ENCODE measurements at regions not wholly inside any gene's neighbourhood (a gene's known extent, or its start where the extent isn't known, plus 50 kb on each side); places are given as distances from the start of the nearest gene placed in this dataset.

DNA sequence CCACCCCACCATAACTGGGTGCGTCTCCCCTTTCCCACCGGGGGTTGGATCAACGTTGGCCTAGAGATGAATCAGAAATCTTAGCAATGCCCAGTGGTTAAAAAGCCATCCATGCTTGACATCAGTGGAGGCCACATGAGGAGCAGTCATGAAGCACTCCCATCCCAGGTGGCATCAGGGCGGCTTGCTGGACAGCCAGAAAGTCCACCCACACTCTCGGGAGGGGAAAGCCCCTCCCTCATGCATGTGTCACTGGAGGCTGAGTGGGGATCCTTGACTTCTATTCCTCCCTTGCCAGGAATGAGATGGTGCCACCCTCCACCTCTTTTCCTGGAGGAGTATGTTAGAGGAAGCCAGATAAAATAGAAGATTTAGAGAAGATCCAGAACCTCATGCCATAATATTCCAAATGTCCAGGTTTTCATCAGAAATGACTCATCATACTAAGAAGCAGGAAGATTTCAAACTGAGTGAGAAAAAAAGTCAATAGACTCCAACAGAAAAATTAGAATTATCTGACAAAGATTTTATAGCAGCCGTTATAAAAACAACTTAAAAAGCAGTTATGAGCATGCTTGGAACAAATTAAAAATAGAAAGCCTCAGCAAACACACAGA is 507.1 kb upstream of the ID2 start:
- no peaks in the 10 kb centered on the region for H3K27me3 Mint-ChIP-seq
- H3K4me1 Mint-ChIP-seq (ENCODE audit: low read depth): peaks cover 2% of the 10 kb centered on the region
- no peak overlapping the region for H3K4me3 Mint-ChIP-seq
- no peaks in the 10 kb centered on the region for H3K36me3 Mint-ChIP-seq (ENCODE audit: low read depth)
- DNase-seq: no peak
- H3K27ac Mint-ChIP-seq: no peak overlapping the region
- H3K9me3 Mint-ChIP-seq: peaks cover 4% of the 10 kb centered on the region

DNA sequence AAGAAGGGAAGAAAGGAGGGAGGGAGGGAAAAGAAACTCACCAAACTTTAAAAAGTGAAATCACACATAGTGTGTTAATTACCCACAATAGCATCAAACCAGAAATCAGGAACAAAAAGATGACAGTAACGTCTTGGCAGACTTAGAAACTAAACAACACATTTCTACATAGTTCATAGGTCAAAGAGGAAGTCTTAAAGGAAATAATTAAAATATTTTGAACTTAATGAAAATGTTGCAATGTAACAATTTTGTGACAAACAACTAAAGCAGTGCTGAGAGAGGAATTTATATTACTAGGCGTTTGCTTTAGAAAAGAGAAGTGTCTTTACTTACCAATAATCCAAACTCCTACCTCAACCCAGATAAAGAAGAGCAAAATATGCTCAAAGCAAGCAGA is 505.0 kb upstream of the ID2 start:
- no peaks in the 10 kb centered on the region for H3K27me3 Mint-ChIP-seq
- H3K4me3 Mint-ChIP-seq: no peak overlapping the region
- H3K36me3 Mint-ChIP-seq (ENCODE audit: low read depth): no peaks in the 10 kb centered on the region
- DNase-seq: no peak
- H3K4me1 Mint-ChIP-seq (ENCODE audit: low read depth): no peaks in the 10 kb centered on the region
- peaks cover 8% of the 10 kb centered on the region for H3K9me3 Mint-ChIP-seq
- no peak overlapping the region for H3K27ac Mint-ChIP-seq

DNA sequence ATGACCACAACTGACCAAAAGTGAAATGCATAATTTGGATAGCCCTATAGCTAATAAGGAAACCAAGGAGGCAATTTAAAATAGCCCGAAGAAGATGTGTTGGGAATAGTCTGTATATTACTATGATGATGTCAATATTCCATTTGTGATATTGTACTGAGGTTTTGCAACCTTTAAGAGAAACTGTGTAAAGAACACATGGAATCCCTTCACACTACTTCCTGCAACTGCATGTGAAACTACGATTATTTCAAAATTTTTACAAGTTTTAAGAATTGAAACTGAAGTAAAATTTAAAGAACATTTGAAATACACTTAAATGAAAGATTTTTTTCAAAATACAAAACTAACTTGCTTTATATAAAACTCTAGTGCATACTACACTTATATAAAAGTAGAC is 504.3 kb upstream of the ID2 start:
- Mint-ChIP-seq H3K27me3 (no peaks in the 10 kb centered on the region), H3K27ac (no peak overlapping the region), H3K36me3 (ENCODE audit: low read depth) (no peaks in the 10 kb centered on the region), H3K4me3 (no peak overlapping the region), H3K4me1 (ENCODE audit: low read depth) (no peaks in the 10 kb centered on the region), H3K9me3 (peaks cover 8% of the 10 kb centered on the region)
- DNase-seq: no peak

DNA sequence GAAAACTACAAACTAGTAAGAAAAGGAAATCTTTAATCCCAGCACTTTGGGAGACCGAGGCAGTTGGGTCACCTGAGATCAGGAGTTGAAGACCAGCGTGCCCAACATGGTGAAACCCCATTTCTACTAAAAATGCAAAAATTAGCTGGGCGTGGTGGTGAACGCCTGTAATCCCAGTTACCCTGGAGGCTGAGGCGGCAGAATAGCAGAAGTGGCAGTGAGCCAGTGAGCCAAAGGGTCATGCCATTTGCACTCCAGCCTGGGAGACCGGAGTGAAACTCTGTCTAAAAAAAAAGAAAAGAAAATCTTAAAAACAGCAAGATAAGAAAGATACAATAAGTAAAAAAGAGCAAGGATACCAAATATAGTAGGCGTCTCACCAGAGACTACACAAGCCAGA is 502.9 kb upstream of the ID2 start:
- DNase-seq: no peak
- Mint-ChIP-seq H3K4me1 (ENCODE audit: low read depth) (no peaks in the 10 kb centered on the region), H3K27ac (no peak overlapping the region), H3K4me3 (no peak overlapping the region), H3K27me3 (no peaks in the 10 kb centered on the region), H3K9me3 (peaks cover 8% of the 10 kb centered on the region), H3K36me3 (ENCODE audit: low read depth) (no peaks in the 10 kb centered on the region)

DNA sequence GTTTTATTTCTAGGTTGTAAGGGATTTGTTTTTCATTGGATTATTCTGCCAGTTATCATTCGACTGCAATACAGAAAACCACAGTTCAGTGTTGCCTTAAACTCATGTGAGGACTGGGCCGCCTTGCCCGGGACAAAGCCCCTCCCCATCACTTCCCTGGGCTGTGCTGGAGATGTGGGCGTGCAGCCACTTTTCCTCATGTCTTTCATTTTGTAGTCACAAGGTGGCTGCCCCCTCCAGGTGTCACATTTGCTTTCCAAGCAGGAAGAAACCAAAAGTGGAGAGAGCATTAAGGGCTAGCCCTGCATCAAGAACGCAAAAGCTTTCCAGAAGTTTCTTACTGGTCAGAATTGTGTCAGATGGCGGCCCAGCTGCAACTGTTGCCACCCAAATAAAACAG is 492.5 kb upstream of the ID2 start:
- H3K27ac Mint-ChIP-seq: no peak overlapping the region
- no peaks in the 10 kb centered on the region for H3K4me1 Mint-ChIP-seq (ENCODE audit: low read depth)
- H3K4me3 Mint-ChIP-seq: no peak overlapping the region
- H3K36me3 Mint-ChIP-seq (ENCODE audit: low read depth): no peaks in the 10 kb centered on the region
- no peaks in the 10 kb centered on the region for H3K9me3 Mint-ChIP-seq
- DNase-seq: no peak
- H3K27me3 Mint-ChIP-seq: no peaks in the 10 kb centered on the region

DNA sequence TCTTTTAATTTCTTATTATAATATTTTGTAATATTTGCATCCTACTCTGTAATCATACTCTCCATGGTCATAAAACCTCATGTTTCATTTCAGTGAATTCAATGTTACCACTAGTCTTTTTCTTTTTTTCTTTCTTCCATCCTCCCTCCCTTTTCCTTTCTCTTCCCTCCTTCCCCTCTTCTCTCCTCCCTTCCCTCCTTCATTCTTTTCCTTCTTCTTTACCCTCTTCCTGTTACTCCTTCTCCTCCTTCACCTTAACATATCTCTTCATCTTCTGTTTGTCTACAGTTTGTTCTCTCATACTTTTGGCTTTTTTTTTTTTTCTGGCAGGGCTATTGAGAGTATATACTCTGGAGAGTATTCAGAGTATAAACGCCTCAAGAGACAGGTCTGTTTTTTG is 491.6 kb upstream of the ID2 start:
- H3K27ac Mint-ChIP-seq: no peak overlapping the region
- H3K9me3 Mint-ChIP-seq: no peaks in the 10 kb centered on the region
- no peaks in the 10 kb centered on the region for H3K36me3 Mint-ChIP-seq (ENCODE audit: low read depth)
- H3K4me1 Mint-ChIP-seq (ENCODE audit: low read depth): no peaks in the 10 kb centered on the region
- H3K27me3 Mint-ChIP-seq: no peaks in the 10 kb centered on the region
- no peak overlapping the region for H3K4me3 Mint-ChIP-seq
- DNase-seq: no peak

DNA sequence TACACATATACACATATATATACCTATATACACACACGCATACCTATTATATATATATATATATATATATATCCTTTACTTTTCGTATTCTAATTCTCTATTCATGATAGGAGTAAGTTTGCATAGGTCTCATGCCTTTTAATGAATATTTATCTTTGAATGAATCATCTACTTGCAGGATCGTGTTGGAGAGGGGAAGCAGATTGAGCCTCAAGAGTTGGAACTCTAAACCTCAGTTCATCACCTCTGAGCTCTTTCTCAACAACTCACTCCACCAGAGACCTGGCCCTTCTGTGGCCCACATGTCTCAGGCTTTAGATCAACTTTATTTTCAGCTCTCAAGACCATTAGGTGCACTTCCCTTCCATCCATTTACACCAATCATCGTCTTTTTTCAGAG is 490.4 kb upstream of the ID2 start:
- no peaks in the 10 kb centered on the region for H3K9me3 Mint-ChIP-seq
- H3K27ac Mint-ChIP-seq: no peak overlapping the region
- no peaks in the 10 kb centered on the region for H3K36me3 Mint-ChIP-seq (ENCODE audit: low read depth)
- H3K4me1 Mint-ChIP-seq (ENCODE audit: low read depth): no peaks in the 10 kb centered on the region
- DNase-seq: no peak
- H3K4me3 Mint-ChIP-seq: no peak overlapping the region
- no peaks in the 10 kb centered on the region for H3K27me3 Mint-ChIP-seq

DNA sequence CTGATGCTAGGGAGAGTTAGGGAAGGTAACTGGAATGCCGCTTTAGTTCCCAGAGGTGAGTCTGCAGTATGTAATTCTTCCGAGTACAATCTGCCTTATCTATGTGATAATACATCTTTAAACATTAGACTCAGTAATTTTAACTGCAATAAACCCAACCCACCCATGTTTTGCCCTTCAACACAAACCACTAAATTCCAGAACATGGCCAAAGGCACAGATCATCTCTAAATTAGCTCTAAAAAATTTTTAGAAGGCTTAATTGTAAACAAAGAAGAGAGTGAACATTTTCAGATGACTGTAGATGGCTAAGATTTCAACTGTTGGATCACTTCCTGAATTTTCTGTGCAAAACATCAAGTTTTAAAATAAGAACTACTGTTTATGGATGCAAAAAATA is 488.7 kb upstream of the ID2 start:
- no peaks in the 10 kb centered on the region for H3K4me1 Mint-ChIP-seq (ENCODE audit: low read depth)
- H3K27ac Mint-ChIP-seq: no peak overlapping the region
- no peak for DNase-seq
- H3K4me3 Mint-ChIP-seq: no peak overlapping the region
- no peaks in the 10 kb centered on the region for H3K27me3 Mint-ChIP-seq
- H3K9me3 Mint-ChIP-seq: no peaks in the 10 kb centered on the region
- H3K36me3 Mint-ChIP-seq (ENCODE audit: low read depth): no peaks in the 10 kb centered on the region

DNA sequence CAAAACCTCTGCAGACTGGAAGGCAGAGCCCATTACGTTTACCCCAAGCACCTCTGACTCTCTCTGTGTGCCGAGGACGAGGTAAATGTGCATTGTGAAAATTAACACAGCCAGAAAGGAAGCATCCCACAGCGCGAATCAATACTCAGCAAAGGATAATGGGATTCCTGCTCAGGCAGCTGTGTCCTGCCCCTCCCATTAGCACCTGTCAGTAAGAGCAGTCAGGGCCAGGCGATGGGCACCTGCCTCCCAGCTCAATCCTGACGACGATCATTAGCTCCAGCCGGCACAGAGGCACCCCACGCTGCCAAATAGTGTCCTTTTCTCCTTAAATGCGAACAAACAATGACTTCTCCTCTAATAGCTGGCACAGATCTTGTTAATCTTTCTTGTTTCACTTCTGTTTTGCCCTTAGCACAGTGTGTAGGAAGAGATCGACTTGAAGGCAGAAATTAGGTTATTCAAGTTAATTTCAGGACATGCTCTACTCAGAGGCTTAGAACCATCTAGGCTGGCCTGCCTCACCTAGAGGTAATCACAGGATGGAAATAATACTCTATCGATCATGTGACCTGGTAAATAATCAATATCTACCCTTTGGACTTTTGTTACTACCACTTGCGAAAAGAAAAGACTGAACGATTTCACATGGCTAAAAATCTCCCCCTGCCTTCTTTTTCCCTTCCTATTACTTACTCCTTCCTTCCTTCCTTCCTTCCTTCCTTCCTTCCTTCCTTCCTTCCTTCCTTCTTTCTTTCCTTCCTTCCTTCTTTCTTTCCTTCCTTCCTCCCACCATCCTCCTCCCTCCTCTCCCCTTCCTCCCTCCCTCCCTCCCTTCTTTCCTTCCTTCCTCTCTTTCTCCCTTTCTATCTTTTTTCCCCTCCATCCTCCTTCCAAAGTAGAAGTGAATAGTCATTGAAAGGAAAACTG is 487.9 kb upstream of the ID2 start:
- no peak overlapping the region for H3K27ac Mint-ChIP-seq
- H3K4me3 Mint-ChIP-seq: no peak overlapping the region
- DNase-seq: no peak
- H3K27me3 Mint-ChIP-seq: no peaks in the 10 kb centered on the region
- no peaks in the 10 kb centered on the region for H3K4me1 Mint-ChIP-seq (ENCODE audit: low read depth)
- H3K36me3 Mint-ChIP-seq (ENCODE audit: low read depth): no peaks in the 10 kb centered on the region
- H3K9me3 Mint-ChIP-seq: no peaks in the 10 kb centered on the region

DNA sequence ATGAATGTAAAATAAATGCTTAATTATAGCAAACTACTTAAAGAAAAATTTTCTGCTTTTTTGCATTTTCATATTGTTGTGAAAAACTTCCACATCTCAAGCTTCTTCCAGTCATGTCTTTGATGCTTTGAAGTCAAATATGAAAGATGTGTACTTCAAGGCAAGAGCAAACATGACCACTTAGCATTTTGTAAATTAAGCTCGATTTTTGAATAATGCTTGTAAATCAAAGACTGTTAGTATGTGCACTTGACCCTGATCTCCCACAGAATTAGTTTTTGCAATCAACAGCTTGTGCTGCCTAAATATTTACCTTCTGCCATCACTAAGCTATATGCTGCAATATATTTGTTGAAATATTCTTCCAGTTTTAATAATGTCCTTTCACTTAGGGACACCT is 486.1 kb upstream of the ID2 start:
- Mint-ChIP-seq H3K36me3 (ENCODE audit: low read depth) (no peaks in the 10 kb centered on the region), H3K4me1 (ENCODE audit: low read depth) (no peaks in the 10 kb centered on the region), H3K27me3 (peaks cover 5% of the 10 kb centered on the region), H3K27ac (no peak overlapping the region), H3K9me3 (peaks cover 5% of the 10 kb centered on the region), H3K4me3 (no peak overlapping the region)
- DNase-seq: no peak

DNA sequence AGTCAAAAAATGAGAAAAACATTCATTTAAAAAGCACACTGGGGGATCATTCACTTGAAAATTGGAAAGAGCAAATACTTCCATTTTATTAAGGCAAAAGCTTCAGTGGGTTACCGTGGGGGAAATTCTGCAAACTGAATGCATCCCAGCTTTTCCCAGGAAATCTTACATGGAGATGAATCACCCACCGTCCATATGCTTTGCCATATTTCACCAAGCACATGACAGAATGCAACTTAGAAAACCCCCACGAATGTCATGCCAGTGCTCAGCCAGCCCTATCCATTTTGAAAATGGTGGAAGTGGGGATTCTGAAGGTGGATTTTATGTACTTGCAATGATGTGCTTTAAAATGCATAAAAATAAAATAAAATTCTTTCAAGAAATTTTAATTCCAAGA is 485.5 kb upstream of the ID2 start:
- Mint-ChIP-seq H3K9me3 (peaks cover 5% of the 10 kb centered on the region), H3K27ac (no peak overlapping the region), H3K27me3 (peaks cover 5% of the 10 kb centered on the region), H3K36me3 (ENCODE audit: low read depth) (no peaks in the 10 kb centered on the region), H3K4me1 (ENCODE audit: low read depth) (no peaks in the 10 kb centered on the region), H3K4me3 (no peak overlapping the region)
- DNase-seq: no peak

DNA sequence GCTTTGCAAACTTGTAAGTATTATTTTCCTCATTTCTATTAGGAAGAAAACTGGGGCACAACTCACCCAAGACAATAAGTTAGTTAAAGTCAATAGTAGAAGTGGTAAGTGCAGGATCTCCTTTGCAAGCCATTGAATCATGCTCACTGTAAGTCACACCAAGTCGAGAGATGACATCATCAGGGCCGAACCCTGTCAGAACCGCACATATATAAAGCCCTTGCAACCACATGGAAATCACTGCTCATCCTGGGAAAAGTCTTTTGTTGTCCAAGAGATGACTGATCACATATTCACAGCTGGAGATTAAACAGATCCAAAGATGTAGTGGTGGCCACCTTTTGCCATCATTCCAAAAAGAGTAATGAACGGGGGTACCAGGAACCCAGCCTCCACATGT is 484.8 kb upstream of the ID2 start:
- H3K27ac Mint-ChIP-seq: no peak overlapping the region
- H3K9me3 Mint-ChIP-seq: peaks cover 5% of the 10 kb centered on the region
- no peaks in the 10 kb centered on the region for H3K36me3 Mint-ChIP-seq (ENCODE audit: low read depth)
- no peak for DNase-seq
- H3K27me3 Mint-ChIP-seq: peaks cover 5% of the 10 kb centered on the region
- peaks cover 5% of the 10 kb centered on the region for H3K4me1 Mint-ChIP-seq (ENCODE audit: low read depth)
- H3K4me3 Mint-ChIP-seq: no peak overlapping the region

DNA sequence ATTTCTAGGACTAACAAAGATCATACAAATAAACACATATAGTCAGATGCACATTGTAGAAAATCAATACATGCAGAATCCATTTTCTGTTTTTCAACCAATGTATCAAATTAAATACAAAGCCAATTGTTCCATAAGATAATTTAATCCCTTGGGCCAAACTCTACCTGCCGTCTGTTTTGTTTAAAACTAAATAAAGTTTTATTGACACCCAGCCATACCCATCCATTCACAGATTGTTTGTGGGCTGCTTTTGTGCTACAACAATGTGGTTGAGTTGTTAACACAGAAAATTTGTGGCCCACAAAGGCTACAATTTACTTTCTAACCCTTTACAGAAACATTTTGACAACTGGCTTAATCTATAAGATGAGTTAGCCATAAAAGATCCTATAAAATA is 484.0 kb upstream of the ID2 start:
- DNase-seq: no peak
- Mint-ChIP-seq H3K27me3 (peaks cover 5% of the 10 kb centered on the region), H3K4me1 (ENCODE audit: low read depth) (peaks cover 10% of the 10 kb centered on the region), H3K4me3 (no peak overlapping the region), H3K27ac (no peak overlapping the region), H3K36me3 (ENCODE audit: low read depth) (no peaks in the 10 kb centered on the region), H3K9me3 (peaks cover 5% of the 10 kb centered on the region)

DNA sequence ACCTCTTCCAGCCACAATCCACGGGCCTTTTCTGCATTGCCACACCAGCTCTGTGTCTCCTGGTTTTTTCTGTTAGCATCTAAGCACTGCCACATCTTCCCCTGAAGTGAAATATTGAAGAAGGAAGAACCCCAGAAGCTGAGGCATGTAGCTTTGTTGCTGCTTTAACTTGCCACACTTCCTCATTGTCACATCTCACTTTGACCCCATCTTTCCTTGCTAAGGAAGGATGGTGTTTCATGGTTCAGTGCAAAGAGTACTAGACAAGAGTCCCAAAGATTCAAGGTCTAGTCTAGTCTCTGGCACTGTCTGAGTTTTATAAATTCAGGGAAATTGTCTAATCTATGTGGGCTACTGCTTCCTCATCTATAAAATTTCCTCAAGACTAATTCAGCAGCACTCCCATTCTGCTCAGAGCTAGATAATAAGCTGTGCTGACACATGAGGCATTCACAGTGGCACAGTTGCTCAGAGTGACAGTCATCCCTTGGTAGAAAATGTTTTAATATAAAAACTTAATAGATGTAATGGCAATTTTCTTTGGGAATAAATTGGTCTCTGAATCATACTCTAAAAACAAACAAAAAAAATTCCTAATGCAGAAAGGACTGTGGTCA is 483.0 kb upstream of the ID2 start:
- Mint-ChIP-seq H3K27me3 (peaks cover 5% of the 10 kb centered on the region), H3K4me1 (ENCODE audit: low read depth) (peaks cover 10% of the 10 kb centered on the region), H3K4me3 (no peak overlapping the region), H3K9me3 (peaks cover 5% of the 10 kb centered on the region), H3K27ac (no peak overlapping the region), H3K36me3 (ENCODE audit: low read depth) (no peaks in the 10 kb centered on the region)
- no peak for DNase-seq

DNA sequence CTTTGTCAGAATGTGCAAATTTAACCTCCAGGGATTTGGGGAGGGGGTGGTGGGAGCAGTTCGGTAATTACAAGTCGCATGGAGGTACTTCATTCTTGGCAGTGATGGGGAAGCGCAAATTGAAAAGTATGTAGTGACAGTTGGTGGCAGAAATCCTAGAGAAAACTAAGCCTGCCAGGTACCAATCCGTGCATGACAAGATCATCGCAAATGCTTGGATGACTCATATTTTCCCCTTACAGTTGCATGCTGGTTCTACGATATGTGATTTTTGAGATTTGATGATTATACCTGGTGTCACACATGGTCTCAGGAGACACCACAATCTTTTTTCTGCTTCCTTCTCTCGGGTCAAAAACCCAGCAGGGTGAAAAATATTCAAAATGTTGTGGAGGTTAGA is 479.7 kb upstream of the ID2 start:
- no peaks in the 10 kb centered on the region for H3K36me3 Mint-ChIP-seq (ENCODE audit: low read depth)
- DNase-seq: no peak
- peaks cover 5% of the 10 kb centered on the region for H3K27me3 Mint-ChIP-seq
- H3K4me3 Mint-ChIP-seq: no peak overlapping the region
- H3K9me3 Mint-ChIP-seq: peaks cover 13% of the 10 kb centered on the region
- peaks cover 10% of the 10 kb centered on the region for H3K4me1 Mint-ChIP-seq (ENCODE audit: low read depth)
- H3K27ac Mint-ChIP-seq: peak overlapping the region; percentile 68

Data from activated T-cell treated with anti-CD3 and anti-CD28 coated beads, Interleukin-2, amount 50 U/mL, for 24 hours (primary cell).